ENCODE measurements at regions not wholly inside any gene's neighbourhood (a gene's known extent, or its start where the extent isn't known, plus 50 kb on each side); places are given as distances from the start of the nearest gene placed in this dataset.

DNA sequence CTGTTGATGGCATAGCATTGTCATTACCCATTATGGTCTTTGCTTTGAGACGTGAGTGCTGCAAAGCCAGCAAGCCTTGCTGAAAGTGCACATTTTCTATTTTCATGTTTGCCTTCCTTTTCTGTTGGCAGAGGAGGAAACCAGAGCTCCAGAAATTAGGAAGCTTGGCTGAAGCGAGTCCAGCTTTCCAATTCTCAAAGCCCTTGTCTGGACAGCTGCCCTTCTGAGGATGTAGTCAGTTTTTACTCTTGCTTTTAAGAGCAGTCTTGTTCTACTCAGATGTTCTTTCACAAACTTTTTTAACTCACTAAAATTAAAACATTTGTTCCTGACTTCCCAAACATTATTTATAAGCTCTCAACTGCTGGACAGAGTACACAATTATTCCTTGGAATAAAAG, 93.8 kb downstream of the ICOS start:
- TF ChIP-seq, protein P1, sequence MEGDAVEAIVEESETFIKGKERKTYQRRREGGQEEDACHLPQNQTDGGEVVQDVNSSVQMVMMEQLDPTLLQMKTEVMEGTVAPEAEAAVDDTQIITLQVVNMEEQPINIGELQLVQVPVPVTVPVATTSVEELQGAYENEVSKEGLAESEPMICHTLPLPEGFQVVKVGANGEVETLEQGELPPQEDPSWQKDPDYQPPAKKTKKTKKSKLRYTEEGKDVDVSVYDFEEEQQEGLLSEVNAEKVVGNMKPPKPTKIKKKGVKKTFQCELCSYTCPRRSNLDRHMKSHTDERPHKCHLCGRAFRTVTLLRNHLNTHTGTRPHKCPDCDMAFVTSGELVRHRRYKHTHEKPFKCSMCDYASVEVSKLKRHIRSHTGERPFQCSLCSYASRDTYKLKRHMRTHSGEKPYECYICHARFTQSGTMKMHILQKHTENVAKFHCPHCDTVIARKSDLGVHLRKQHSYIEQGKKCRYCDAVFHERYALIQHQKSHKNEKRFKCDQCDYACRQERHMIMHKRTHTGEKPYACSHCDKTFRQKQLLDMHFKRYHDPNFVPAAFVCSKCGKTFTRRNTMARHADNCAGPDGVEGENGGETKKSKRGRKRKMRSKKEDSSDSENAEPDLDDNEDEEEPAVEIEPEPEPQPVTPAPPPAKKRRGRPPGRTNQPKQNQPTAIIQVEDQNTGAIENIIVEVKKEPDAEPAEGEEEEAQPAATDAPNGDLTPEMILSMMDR (IDR thresholded peaks at IDR 0.05): no peak
- TF ChIP-seq POLR2A (IDR thresholded peaks at IDR 0.05): no peak
- no peak for TF ChIP-seq POLR2AphosphoS5 (IDR thresholded peaks at IDR 0.05)
- no peak for TF ChIP-seq EP300 (IDR thresholded peaks at IDR 0.05; ENCODE audit: low read depth)
